GM13977 (cell line): ENCODE measurements at regions not wholly inside any gene's neighbourhood (a gene's known extent, or its start where the extent isn't known, plus 50 kb on each side); places are given as distances from the start of the nearest gene placed in this dataset.

ENCODE experiments used
- DNase-seq: peaks from one replicate; pipeline ENCODE4 v3.0.0; 2012; ENCODE audit warnings: low spot score
- in situ Hi-C: fragments of 300-500 bp; cut with MboI; formaldehyde crosslinking; loops from one replicate; pipeline ENCODE4 v1.12.0; 2022; ENCODE audit warnings: low sequenced_read_pairs, low pct_unique_long_range_greater_than_20kb, mixed read lengths, inconsistent platforms; ENCODE audit not compliant: unreplicated experiment
- TF ChIP-seq, protein P1 (sequence below): IDR thresholded peaks from 2 replicates; pipeline ENCODE4 v1.5.1; 2012; ENCODE audit warnings: mild to moderate bottlenecking, control low read depth; ENCODE audit not compliant: insufficient read depth; ENCODE audit errors: extremely low read depth, missing control alignments

DNA sequence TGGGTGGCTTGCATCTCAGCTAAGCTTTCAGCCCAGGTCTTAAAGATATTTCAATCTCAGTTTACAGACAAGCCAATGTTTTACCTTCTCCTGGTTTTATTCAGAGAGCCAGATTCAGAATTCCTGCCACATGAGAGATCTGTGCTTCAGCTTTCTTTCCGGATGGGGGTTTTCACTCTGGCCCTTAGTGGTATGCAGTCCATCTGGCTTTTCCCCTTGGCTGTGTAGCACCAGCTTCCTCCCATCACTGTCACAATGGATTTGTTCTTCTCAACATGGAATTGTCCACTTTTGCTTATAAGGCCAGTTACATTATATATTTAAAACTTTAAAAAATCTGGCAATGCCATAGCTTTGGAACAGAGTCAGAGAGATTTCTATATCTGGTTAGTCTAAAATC is 303.9 kb downstream of the ETS1 start:
- in situ Hi-C loops: loop anchor here (10.0 to 25.0 kb wide), 3 partner anchors 109 to 341 kb away; no protein-coding TSS in a partner anchor
- DNase-seq: no peak
- TF ChIP-seq, protein P1, sequence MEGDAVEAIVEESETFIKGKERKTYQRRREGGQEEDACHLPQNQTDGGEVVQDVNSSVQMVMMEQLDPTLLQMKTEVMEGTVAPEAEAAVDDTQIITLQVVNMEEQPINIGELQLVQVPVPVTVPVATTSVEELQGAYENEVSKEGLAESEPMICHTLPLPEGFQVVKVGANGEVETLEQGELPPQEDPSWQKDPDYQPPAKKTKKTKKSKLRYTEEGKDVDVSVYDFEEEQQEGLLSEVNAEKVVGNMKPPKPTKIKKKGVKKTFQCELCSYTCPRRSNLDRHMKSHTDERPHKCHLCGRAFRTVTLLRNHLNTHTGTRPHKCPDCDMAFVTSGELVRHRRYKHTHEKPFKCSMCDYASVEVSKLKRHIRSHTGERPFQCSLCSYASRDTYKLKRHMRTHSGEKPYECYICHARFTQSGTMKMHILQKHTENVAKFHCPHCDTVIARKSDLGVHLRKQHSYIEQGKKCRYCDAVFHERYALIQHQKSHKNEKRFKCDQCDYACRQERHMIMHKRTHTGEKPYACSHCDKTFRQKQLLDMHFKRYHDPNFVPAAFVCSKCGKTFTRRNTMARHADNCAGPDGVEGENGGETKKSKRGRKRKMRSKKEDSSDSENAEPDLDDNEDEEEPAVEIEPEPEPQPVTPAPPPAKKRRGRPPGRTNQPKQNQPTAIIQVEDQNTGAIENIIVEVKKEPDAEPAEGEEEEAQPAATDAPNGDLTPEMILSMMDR: no peak

DNA sequence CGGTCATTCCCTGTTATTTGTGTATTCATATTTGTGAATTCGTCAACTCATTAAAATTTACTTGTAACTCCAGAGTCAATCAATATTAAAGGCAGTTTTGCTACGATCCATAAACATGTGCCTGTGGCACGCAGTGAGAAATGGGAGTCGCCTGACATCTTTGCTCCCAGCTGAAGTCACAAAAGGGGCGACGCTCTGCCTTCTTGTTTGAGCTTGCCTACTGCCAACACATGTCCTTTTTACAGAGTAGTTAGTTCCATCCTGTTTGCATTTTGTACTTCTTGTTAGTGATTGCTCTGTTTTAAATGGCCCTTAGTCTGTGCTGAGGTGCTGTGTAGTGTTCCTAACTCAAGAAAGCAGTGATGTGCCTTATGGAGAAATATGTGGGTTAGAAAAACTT is 305.3 kb downstream of the ETS1 start:
- in situ Hi-C loops: loop anchor here (10.0 to 25.0 kb wide), 3 partner anchors 107 to 343 kb away; no protein-coding TSS in a partner anchor
- TF ChIP-seq, protein P1: no peak
- DNase-seq: no peak

GRCh38 chr11:128279866-128280265 is 307.5 kb downstream of the ETS1 start:
- in situ Hi-C loops: loop anchor here (10.0 to 25.0 kb wide), 3 partner anchors 105 to 345 kb away; no protein-coding TSS in a partner anchor
- TF ChIP-seq, protein P1: no peak
- no peak for DNase-seq

GRCh38 chr11:128273736-128274135 is 313.6 kb downstream of the ETS1 start:
- in situ Hi-C loops: no loop called here
- TF ChIP-seq, protein P1: no peak
- DNase-seq: no peak

DNA sequence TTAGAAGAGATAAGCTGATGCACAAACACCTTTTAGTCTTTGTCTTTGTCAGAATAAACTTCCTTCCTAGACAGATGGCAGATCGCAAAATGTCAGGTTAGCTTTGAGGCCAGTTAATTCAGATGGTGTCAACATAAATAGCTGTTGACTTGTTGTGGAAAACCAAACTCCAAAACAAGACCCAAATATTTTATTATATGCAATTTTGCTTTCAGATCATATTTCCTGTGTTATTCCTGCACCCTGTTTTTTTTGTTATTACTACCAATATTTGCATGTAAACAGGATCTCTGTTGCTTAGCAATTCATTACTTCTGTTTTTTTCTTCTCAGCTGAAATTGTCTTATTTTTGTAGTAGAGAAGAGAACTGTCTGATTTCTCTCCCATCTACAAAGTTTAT is 316.0 kb downstream of the ETS1 start:
- TF ChIP-seq, protein P1: no peak
- no peak for DNase-seq
- in situ Hi-C loops: no loop called here

GRCh38 chr11:128269466-128269865 is 317.9 kb downstream of the ETS1 start:
- in situ Hi-C loops: no loop called here

More at GRCh38 chr11:128269466-128269865, 317.9 kb downstream of the ETS1 start:
- TF ChIP-seq, protein P1: no peak
- DNase-seq: no peak
